DMS 273 treated with DMSO at 0.1 percent for 48 hours (cell line): ENCODE measurements at regions not wholly inside any gene's neighbourhood (a gene's known extent, or its start where the extent isn't known, plus 50 kb on each side); places are given as distances from the start of the nearest gene placed in this dataset.
"Not testable (repeated sequence)": the region's sequence is repeated elsewhere in the genome, so short reads cannot be mapped to it uniquely, and the experiment has no call there.

Source experiments
- DNase-seq: peaks from one replicate; lab custom pipeline; 2025; lab: John Stamatoyannopoulos, UW

DNA sequence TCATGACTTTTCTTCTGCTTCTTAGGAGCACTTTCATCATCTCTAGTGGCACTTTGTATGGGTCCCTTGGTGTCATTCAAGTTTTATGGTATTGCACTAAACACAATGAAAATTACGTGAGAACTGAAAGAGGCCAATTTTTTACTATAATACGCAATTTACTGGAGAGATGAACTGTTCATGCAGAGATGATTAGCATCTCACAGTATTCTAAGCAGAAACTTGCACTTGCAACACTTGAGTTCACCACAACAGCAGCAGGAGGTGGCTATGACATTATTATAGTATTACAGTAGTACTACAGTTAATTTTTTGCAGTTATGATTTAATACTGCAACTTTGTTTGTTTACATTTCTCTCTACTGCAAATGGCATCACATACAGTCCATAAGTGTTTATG is 793.1 kb upstream of the CRIM1 start:
- DNase-seq = no peak

DNA sequence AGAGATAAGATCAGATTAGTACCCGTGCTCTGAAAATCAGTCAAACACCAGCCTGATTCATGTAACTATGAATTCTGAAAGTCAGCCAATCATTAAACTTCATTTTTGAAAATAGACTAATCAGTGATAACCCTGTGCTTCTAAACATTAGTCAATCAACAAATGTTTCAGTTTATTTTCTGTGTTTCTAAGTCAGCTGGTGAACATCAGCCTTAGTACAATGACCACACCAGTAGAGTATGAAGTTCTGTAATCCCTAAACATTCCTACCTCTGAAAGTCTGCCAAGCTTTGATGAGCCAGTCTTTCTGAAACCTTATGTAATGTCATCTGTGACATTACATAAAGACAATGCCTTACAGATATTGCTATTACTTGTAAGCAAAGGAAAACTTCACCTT is 807.4 kb upstream of the CRIM1 start:
- DNase-seq = no peak

DNA sequence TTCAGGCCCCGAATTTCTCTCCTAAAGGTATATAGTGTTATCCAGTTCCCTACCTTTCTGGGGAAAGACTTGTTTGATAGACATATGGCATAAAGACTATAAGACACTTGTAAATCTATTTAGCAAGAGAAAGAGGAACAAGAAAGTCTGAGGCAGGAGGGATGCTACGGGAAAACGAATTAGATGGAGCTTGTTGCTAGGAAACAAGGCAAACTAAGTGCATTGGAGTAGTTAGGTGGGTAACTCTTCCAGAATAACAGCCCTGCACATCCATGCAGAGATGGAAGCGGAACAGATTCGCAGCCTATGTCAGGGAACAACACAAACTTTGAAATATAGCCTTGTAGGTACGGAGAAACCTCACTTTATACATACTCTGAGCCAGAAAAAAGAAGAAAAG is 810.3 kb upstream of the CRIM1 start:
- DNase-seq = no peak

DNA sequence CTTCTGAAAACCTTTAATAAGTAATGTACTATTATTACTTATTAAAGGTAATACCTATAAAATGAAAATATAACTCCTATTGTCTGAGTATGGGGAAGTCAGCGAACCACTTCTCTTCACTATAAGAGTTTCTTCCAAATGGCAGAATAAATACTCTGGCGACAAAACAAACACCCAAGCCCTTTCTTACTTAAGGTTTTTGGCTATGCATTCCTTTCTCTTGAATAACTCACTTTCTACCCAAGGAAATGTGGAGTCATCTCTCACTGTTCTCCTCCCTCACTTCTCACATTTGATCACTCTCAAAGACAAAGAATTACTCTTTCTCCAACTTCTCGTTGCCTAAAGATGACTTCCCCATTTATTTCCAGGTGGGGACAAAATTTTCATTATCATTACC is 816.8 kb upstream of the CRIM1 start:
- DNase-seq = no peak

DNA sequence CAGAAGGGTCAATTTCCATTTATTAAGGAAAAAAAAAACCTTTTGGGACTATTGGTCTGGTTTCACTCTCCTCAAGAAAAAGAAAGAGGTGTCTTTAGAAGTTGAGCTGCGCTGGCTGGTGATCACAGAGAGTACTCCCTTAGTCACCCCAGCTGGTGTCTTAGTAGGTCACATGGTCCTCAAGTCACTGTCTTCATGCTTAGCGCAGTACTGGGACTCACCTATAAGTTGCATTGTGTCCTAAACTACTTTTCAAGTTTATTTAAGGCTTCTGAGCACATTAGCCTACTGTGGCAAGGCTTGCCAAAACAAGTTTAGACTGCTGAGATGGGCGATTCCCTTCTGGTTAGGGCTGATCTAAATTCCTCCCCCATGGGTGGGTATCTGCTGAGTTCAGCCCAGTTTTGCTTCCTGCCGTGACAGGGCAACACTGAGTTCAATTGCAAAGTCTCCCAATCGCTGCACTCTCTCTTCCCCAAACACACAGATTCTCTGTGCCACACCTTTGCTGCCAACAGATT is 824.9 kb upstream of the CRIM1 start:
- DNase-seq = no peak

DNA sequence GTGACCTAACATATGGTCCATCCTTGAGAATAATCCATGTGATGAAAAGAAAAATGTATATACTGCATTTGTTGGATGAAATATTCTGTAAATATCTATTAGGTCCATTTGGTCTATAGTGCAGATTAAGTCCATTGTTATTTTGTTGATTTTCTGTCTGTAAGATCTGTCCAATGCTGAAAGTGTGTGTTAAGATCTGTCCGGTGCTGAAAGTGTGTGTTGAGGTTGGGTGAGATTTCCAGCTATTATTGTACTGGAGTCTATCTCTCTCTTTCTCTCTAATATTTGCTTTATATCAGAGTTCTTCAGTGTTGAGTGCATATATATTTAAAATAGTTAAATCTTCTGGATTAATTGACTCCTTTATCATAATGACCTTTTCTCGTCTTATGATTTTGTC is 828.8 kb upstream of the CRIM1 start:
- DNase-seq = no peak

DNA sequence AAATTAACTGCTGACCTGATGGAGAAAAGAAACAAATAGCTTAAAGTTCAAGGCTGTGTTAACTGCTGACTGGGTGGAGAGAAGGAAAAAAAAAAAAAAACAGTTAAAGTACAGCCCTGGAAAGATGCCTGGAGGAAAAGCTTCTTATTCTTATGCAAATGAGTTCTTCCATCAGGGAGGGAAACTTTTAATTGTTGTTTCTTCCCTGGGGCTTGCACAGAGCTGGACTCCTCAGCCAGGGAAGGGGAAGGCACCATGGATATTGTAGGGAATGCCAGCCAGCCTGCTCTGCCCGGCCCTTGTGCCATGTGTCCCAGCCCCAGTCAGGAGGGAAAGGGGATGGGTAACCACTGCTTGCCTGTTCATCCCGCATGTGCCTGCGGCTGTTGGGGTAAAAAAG is 833.1 kb upstream of the CRIM1 start:
- DNase-seq = no peak

DNA sequence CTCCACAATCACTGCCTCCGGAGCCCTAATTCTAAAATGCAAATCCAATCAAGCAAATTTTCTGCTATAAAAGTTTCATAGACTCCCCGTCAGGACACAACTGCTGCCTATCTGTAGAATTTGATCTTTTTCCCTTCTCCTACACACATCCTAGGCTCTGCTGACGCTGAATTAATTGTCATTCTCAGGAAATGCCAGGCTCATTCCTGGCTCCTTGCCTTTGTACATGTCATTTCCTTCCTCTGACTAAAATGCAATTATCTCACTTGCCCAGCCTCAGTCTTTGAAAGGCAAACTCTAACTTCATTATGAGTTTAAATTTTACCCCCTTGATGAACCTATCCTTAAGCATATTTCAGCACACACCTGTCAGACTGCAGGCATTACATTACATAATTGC is 844.9 kb upstream of the CRIM1 start:
- DNase-seq = no peak

DNA sequence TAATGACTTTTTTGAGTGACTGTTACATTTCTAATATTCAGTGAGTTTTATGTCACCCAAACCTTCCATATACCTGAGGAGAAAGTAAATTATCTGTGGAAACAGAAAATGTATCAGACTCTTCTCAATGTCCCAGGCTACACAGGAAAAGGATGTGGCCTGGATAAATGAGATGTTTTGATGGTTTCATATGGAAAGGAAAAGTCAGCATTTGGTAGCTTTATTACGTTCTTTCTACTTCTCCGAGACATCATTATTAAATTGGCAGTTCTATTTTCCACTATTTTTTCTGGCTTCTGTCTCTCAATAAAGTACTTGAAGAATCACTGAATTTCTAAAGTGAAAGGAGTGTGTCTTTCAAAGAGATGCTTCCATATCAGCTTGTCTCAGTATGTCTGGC is 847.0 kb upstream of the CRIM1 start:
- no peak for DNase-seq

DNA sequence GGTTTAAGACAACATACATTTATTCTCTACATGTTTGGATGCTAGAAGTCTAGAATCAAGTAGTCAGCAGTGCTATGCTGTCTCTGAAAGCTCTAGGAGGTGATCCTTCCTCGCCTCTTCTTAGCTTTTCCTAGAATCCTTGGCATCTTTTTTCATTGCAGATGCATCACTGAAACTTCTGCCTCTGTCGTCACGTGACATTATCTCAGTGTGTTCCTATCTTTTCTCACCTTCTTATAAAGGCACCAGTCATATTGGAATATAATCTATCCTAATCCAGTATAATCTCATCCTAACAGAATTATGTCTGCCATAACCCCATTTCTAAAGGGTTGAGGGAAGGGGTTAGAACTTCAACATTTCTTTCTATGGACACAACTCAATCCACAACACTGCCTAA is 851.2 kb upstream of the CRIM1 start:
- no peak for DNase-seq

DNA sequence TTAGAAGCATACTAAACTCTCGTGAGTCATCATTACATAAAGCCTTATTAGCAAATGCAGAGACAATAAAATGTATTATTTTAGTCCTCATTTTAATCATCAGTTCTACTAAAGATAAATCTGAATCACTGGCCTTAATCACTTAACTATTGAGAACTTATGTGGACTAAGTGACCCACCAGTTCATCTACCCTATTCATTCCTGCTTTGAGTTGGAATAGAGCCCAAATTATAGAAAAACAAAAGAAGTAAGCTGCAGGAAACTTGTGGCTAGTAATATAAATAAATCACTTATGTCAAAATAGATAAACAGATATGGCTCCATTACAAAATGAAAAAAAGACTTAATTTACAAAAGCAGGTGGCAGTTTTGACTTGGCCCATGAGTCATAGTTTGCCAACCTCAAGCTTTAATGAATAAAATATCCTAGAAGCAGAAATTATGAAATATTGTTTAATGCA is 851.8 kb upstream of the CRIM1 start:
- no peak for DNase-seq

DNA sequence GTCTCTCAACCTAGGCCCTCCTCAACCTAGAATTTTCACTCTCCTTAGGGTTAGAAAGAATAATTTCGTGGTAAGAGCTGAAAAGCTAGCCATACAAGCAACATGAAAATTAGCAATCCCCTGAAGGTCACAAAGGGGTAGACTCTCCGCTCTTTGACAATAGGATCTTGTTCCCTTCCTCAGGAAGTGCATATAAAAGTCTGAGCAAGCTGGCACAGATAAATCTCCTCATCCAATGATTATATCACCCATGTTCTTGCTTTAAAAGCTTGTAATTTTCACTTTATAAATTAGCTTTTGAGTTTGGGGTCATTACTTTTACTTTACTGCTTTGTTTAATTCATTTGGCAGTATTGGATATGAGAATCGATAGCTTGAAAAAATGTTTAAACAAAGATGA is 852.3 kb upstream of the CRIM1 start:
- no peak for DNase-seq

DNA sequence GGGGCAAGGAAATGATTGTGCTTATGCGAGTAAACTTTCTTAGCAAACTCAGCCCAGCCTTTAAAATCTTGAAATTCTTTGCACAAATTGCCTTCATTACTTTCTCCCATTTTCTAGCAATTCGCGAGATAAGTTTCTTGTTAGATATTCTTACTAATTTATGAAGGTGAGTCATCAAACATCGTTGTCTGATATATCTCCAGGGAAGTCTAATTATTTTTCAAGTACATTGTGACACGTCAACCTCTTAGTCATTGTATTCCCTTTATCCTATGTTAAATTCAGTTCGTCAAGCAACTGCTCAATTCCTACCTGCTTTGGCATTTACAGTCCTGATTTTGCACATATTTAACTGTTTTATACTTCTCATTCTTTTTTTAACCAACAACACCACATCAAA is 854.5 kb upstream of the CRIM1 start:
- DNase-seq = no peak

DNA sequence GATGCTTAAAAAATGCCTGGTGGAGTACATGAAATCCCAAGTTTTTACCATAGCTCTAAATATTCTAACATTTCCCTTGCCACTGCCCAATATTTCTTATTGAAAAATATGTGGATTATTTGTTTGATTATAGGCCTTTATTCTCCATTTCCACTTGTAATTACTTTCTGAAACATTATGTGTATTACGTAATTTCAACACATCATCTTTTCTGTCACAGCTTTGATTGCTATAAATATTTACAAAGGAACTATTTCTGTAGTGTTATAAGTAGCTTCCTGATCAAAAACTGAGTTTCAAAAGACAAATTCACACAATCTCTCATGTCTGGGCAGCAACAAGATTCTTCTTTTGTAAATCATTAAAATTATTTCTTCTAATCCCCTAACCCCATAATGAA is 859.6 kb upstream of the CRIM1 start:
- DNase-seq = no peak

DNA sequence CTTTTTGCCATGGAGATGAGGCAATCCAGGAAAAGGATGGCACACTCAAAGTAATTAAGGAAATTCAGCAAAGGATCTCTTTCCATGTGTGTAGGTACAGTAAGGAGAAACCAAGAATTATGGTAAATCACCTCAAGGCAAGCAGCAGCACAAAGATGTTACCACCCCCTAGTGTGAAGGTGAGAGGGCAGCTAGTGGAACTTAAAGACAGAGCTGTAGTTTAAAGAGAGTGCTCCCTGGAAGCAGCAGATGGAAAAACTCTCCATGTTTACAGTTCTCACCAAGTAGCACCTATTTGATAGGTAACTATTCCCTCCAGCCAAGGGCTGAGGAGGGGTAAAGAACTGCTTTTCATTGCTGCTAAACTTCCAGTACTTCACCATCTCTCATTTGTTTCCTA is 860.4 kb upstream of the CRIM1 start:
- DNase-seq = no peak

DNA sequence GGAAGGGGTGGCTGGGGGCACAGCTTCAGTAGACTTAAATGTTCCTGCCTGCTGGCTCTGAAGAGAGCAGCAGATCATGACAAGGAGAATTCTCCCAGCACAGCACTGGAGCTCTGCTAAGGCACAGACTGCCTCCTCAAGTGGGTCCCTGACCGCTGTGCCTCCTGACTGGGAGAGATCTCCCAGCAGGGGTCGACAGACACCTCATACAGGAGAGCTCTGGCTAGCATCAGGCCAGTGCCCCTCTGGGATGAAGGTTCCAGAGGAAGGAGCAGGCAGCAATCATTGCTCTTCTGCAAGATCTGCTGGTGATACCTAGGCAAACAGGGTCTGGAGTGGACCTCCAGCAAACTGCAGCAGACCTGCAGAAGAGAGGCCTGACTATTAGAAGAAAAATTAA is 877.5 kb upstream of the CRIM1 start:
- not testable (repeated sequence) for DNase-seq

DNA sequence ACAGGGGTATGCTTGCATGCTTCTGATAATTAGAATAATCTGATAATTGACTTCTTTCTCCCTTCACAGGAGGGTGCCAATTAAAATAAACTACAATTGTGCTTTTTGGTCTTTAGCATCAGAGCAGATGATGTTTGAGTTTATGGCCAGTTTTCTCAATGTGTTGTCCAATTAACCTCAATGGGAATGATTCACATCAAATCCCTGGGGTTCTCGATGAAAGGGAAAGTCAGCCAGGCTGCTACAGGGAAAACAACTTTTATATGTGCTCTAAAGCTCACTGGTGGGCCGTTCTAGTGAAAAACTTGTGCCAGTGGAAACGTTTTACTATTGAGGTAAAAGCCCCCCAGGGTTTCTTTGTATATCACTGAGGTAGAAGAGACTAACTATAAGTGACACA is 887.3 kb upstream of the CRIM1 start:
- DNase-seq = no peak

DNA sequence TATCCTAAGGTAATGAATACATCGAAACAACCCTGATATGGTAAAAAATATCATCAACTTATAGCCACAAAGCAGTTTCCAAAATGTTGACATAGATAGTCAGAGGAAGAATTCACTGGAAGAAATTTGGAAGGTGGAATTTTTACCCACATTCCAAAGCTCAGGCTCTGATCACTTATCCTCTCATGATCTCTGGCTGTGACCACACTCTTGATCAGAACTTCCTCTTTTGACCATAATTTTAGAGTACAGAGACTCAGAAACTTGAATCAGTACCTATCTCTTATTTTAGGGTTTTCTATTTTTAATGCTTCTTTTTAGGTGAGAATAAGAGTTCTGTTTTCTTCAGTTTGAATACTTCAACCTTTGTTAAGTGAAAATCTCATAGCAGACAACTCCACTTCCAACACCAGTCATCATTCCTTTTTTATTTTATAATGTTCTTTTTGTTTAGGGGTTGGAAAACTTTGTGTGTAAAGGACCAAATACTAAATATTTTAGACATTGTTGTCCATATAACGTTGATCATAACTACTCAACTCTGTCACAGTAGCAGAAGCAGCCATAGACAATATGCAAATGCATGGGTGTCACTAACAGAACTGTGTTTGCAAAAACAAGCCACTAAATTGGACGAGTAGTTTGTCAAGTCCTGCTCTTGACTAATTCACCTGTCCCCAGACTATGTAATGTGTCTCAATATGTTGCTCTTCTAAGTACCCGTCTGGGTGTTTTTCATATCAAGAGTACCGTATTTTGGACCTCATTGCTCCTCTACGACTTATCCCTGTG is 891.6 kb upstream of the CRIM1 start:
- DNase-seq = no peak

DNA sequence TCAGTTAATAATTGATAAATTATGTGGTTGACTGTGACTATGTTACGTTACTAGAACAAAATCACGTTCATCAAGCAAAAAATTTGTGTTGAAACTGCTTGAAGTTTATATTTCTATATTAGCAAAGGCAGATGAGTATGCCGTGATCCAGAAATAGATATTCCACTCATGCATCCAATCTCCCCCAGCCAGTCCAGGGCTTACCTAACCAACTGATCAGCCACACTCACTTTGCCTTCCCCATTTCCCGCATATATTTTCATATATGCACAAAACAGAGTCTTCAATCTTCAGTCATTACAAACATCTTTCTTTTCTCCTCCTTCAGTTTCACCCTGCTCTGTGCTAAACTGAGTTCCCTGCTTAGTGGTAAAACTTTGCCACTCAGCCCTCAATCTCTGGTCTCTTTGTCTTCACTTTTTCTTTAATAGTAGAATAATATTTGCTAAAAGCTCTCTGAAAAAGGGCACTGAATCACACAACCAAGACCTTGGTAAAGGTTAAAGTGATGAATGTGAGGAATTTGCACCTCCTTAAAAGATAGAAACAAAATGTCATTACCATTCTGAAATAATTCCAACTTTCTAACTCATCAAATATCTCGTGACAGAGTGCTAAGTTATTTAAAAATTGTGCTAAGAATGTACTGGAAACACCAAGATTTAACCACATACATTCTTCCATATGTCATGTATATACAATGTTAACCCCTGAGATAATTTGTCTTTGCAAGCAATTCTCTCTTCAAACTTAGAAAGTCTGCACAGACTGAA is 893.2 kb upstream of the CRIM1 start:
- DNase-seq = no peak

DNA sequence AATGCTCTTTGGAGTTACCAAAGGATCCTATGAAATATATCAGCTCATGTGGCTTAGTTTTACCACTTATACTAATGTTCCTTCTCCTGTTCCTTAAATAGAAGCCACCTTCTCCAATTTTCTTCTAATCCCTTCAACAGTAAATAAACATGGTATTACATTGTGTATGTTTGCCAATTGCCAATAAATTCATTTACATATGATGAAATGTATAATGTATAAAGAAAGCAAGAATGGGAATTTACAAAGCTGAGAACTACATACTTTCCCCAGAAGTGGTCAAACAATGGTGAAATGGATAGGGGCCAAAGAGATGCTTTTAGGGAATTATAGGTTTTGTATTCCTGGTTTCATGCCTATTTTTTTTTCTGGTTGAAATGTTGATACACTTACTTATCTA is 894.2 kb upstream of the CRIM1 start:
- no peak for DNase-seq

DNA sequence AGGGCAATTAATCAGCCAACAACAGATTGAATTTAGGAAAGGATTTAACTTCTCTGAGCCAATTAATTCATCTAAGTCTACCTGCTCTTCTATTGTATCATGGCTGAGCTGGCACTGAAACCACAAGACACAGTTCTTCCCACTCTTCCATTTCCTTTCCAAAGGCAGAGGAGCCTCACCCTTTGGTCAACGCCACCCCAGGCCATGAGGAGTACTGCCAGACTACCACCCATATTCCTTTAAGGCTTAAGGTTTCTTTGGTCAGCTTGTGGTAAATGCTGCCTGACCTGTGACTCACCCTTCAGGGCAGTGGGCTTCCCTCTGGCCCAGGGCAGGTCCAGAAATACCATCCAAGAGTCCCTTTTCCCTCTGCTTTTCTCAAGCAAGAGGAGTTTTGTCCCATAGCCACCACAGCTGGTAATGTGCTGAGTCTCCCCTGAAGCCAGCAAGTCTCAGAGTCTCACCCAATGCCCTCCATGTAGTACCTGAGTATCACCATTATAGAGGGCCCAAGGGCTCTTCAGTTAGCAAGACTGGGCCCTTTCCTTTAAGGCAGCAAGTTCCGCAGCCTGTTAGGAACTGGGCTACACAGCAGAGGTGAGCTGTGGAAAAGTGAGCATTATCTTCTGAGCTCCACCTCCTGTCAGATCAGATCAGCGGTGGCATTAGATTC is 900.5 kb upstream of the CRIM1 start:
- no peak for DNase-seq

DNA sequence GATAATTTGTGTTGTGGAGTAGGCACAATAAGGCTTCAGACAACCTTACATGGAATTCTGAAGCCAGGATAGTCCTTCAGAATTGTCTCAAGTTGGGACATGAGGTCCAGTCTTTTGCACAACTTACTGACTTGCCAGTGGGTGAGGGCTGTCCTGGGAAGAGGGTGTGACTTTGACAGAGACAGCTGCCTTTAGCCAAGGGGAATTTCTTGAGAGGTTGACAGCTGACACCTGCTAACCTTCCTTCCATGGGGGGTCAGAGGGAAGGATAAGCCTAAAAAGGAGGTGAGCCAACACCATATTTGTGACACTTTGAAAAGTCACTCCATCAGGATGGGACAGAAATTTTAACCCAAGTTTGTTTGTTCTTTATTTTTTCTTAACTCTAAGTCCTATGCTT is 907.8 kb upstream of the CRIM1 start:
- DNase-seq = no peak

DNA sequence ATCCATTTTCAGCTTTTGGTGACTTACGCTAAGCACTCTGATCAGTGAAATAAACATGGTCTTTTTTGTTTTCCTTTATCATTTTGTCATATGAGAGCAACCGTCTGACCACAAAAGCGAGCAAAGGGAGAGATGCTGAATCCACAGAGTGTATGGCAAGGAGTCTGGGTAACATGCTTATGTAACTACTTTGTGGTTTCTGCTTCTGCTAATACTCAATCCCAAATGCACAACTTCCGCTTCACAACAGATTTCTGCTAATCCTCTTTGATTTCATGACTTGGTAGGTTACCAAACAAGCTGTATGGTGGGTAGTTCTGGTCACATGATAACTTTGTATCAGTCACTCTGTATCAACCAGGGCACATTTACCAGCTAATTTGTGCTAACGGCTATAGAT is 908.4 kb upstream of the CRIM1 start:
- DNase-seq = no peak
